Adrenal gland (tissue), 9 donors: ENCODE measurements at regions not wholly inside any gene's neighbourhood (a gene's known extent, or its start where the extent isn't known, plus 50 kb on each side); places are given as distances from the start of the nearest gene placed in this dataset.

Experiments used
- DNase-seq, 7 donors: peaks; one replicate each; pipeline ENCODE4 v3.0.0-alpha.2; 2019 to 2020
- H3K27ac ChIP-seq, 5 donors: fragments of 200-600 bp; sonication (generic) in 4 of 5; 1 replicate in 3 of 5; 2 replicates in 2 of 5; pipeline versions ENCODE4 v1.5.1 to v1.8.0; 2016 to 2020; ENCODE audit warnings: mild to moderate bottlenecking in 1 of 5
- H3K27me3 ChIP-seq: fragments of 200-600 bp; 2 replicates; pipeline ENCODE4 v1.8.0; 2021
- H3K36me3 ChIP-seq, 2 donors: fragments of 200-600 bp; replicated peaks in 1 of 2; 1 replicate in 1 of 2; 2 replicates in 1 of 2; pipeline versions ENCODE4 v1.5.1 to v1.8.0; 2018 to 2022
- H3K4me1 ChIP-seq, 2 donors: fragments of 200-600 bp; replicated peaks in 1 of 2; 1 replicate in 1 of 2; 2 replicates in 1 of 2; pipeline versions ENCODE4 v1.5.1 to v1.8.0; 2018 to 2021
- H3K4me3 ChIP-seq, 4 donors: fragments of 200-600 bp; sonication (generic) in 3 of 4; one replicate each; pipeline ENCODE4 v1.5.1; 2016 to 2018
- H3K9me3 ChIP-seq, 3 donors: fragments of 200-600 bp; sonication (generic) in 1 of 3; replicated peaks in 1 of 3; 1 replicate in 2 of 3; 2 replicates in 1 of 3; pipeline versions ENCODE4 v1.5.1 to v1.8.0; 2016 to 2021
- POLR2A ChIP-seq, 2 donors: fragments of 450-650 bp; IDR thresholded peaks; one replicate each; pipeline ENCODE4 v1.6.1; 2017; ENCODE audit warnings: antibody characterized with exemption in 2 of 2, mild to moderate bottlenecking in 2 of 2, moderate library complexity in 1 of 2
- WGBS, 4 donors: extraction: QIAGEN DNeasy Blood & Tissue Kit in 2 of 4; methylation state at CpG; one replicate each; pipeline versions ENCODE4 v1.1.5 to v1.1.7; 2013 to 2017; 5-methylcytosine and 5-hydroxymethylcytosine counted together
- intact Hi-C, 2 donors: fragments of 100-400 bp; cut with DNase I; formaldehyde crosslinking; loops; one replicate each; pipeline versions ENCODE4 v1.14.1 to v1.15.0; 2022 to 2023
- TF ChIP-seq, protein P1 (sequence below), 6 experiments: fragments of 450-650 bp in 4 of 6; fragments of 200-600 bp in 2 of 6; sonication (generic) in 1 of 6; IDR thresholded peaks; 1 replicate in 5 of 6; 2 replicates in 1 of 6; pipeline versions ENCODE4 v1.5.1 to v1.8.0; 2016 to 2021; ENCODE audit warnings: antibody characterized with exemption in 6 of 6, mild to moderate bottlenecking in 2 of 6, moderate library complexity in 1 of 6
- donor health status: healthy with polysubstance abuse.
- donor health status: Bipolar disorder and iron deficiency.
- donor health status: DM: yes; HTN: yes; CAD: no.
- donor health status: DM: no; HTN: no; CAD: no.
- donor health status: DM: no; HTN: no; CAD: no.

DNA sequence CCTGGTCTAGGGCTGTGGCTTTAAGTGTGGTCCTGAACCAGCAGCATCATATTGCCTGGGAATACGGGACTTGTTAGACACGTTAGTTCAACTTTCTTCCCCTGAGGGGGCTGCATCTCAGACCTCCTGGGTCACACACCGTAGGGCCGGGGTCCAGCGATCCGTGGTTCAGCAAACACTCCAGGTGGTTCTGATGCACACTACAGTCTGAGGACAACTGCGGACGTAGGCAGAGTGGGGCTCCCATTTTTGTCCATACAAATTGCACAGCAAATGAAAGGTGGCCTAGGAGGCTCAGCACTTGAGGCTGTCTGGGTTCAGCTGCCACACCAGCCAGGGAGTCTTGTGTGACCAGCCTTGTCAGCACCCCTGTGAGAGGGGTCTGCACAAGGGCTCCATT lies 233.1 kb downstream of the QKI start:
- no peak for DNase-seq
- TF ChIP-seq, protein P1, sequence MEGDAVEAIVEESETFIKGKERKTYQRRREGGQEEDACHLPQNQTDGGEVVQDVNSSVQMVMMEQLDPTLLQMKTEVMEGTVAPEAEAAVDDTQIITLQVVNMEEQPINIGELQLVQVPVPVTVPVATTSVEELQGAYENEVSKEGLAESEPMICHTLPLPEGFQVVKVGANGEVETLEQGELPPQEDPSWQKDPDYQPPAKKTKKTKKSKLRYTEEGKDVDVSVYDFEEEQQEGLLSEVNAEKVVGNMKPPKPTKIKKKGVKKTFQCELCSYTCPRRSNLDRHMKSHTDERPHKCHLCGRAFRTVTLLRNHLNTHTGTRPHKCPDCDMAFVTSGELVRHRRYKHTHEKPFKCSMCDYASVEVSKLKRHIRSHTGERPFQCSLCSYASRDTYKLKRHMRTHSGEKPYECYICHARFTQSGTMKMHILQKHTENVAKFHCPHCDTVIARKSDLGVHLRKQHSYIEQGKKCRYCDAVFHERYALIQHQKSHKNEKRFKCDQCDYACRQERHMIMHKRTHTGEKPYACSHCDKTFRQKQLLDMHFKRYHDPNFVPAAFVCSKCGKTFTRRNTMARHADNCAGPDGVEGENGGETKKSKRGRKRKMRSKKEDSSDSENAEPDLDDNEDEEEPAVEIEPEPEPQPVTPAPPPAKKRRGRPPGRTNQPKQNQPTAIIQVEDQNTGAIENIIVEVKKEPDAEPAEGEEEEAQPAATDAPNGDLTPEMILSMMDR (IDR thresholded peaks at IDR 0.05): no peak
- TF ChIP-seq POLR2A (IDR thresholded peaks at IDR 0.05): no peak
- no peaks in the 10 kb centered on the region for H3K27me3 ChIP-seq
- intact Hi-C loops: no loop called here
- H3K36me3 ChIP-seq: no peaks in the 10 kb centered on the region
- no peaks in the 10 kb centered on the region for H3K9me3 ChIP-seq
- 53 to 94% (median 91%) methylated on average over 2 to 8 of the region's 8 CpGs for WGBS, 4 donors
- no peak overlapping the region for H3K4me3 ChIP-seq
- H3K27ac ChIP-seq: no peak overlapping the region
- H3K4me1 ChIP-seq: no peaks in the 10 kb centered on the region

DNA sequence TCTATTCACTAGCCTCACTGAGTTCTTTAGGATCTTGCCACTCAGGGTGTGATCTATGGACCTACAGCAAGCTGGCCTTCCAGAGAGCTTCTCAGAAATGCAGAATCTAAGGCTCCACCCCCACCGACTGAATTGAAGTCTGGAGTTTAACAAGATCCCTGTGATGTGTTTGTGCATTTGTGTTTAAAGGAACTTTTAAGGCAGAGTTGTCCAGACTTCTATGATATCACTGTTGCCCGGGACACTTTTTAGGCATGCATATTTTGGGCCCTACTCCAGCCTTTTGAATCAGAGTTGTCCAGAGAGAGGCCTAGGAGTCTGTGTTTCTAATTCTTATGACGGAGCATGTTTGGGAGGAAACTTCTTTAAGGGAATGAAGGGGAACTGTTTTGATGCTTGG lies 232.3 kb downstream of the QKI start:
- no peak for DNase-seq
- Histone ChIP-seq H3K27me3 (no peaks in the 10 kb centered on the region), H3K36me3 (no peaks in the 10 kb centered on the region), H3K27ac (no peak overlapping the region), H3K4me1 (no peaks in the 10 kb centered on the region), H3K4me3 (no peak overlapping the region), H3K9me3 (no peaks in the 10 kb centered on the region)
- intact Hi-C loops: no loop called here
- no peak for TF ChIP-seq POLR2A (IDR thresholded peaks at IDR 0.05)
- TF ChIP-seq, protein P1 (IDR thresholded peaks at IDR 0.05): no peak
- WGBS, 4 donors: 73 to 80% (median 78%) methylated on average over 3 of the region's 3 CpGs

DNA sequence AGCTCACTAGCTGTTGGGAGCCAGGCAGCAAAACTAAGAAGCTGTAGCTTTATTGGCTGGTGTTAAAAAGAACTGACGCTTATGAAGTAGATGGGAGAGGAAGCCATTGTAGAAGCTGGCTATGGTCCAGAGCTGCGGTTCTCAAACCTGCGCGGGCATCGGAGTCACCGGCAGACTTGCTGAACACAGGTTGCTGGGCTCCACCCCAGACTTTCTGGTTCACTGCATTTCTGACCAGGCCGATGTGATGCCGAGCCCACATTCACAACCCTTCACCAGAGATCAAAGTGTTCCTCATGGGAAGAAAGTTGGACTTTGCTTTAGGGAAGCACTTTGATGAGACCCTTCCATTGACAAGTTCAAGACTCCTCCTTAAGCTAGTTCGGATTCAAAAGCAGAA lies 231.6 kb downstream of the QKI start:
- Histone ChIP-seq H3K27ac (no peak overlapping the region), H3K9me3 (no peaks in the 10 kb centered on the region), H3K4me1 (no peaks in the 10 kb centered on the region), H3K36me3 (no peaks in the 10 kb centered on the region), H3K4me3 (no peak overlapping the region), H3K27me3 (no peaks in the 10 kb centered on the region)
- TF ChIP-seq, protein P1 (IDR thresholded peaks at IDR 0.05): no peak
- TF ChIP-seq POLR2A (IDR thresholded peaks at IDR 0.05): no peak
- intact Hi-C loops: no loop called here
- WGBS, 4 donors: 86 to 97% (median 88%) methylated on average over 8 to 9 of the region's 9 CpGs
- DNase-seq: no peak

DNA sequence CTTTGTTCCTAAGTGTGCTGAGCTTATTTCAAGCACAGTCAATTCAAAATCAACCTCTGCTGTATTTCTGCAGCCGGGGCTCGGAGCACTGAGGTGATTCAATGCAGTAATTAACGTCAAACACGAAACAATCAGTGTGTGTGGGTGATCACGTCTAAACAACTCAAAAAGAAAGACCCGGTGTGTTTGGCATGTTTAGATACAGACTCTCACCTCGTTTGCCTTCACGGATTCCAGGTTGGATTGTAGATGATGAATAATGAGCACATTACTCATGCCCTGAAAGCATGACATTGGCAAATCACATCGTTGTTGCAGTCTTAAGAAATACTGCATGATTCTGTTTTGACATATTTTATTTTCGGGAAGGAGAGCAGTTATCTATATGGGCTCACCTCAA lies 231.0 kb downstream of the QKI start:
- 65 to 70% (median 68%) methylated on average over 10 of the region's 10 CpGs for WGBS, 4 donors
- Histone ChIP-seq H3K27ac (no peak overlapping the region), H3K9me3 (no peaks in the 10 kb centered on the region), H3K36me3 (no peaks in the 10 kb centered on the region), H3K4me1 (no peaks in the 10 kb centered on the region), H3K27me3 (no peaks in the 10 kb centered on the region), H3K4me3 (no peak overlapping the region)
- no peak for TF ChIP-seq POLR2A (IDR thresholded peaks at IDR 0.05)
- TF ChIP-seq, protein P1 (IDR thresholded peaks at IDR 0.05): no peak
- DNase-seq: no peak
- intact Hi-C loops: no loop called here
